ENCODE measurements at regions not wholly inside any gene's neighbourhood (a gene's known extent, or its start where the extent isn't known, plus 50 kb on each side); places are given as distances from the start of the nearest gene placed in this dataset.

GRCh38 chr2:134118279-134119116 is 135.4 kb upstream of the MGAT5 start:
- TF ChIP-seq, protein P1, sequence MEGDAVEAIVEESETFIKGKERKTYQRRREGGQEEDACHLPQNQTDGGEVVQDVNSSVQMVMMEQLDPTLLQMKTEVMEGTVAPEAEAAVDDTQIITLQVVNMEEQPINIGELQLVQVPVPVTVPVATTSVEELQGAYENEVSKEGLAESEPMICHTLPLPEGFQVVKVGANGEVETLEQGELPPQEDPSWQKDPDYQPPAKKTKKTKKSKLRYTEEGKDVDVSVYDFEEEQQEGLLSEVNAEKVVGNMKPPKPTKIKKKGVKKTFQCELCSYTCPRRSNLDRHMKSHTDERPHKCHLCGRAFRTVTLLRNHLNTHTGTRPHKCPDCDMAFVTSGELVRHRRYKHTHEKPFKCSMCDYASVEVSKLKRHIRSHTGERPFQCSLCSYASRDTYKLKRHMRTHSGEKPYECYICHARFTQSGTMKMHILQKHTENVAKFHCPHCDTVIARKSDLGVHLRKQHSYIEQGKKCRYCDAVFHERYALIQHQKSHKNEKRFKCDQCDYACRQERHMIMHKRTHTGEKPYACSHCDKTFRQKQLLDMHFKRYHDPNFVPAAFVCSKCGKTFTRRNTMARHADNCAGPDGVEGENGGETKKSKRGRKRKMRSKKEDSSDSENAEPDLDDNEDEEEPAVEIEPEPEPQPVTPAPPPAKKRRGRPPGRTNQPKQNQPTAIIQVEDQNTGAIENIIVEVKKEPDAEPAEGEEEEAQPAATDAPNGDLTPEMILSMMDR (IDR thresholded peaks at IDR 0.05; ENCODE audit: low read depth, low read length) = peak; percentile 91
- TF ChIP-seq EZH2phosphoT487 (IDR thresholded peaks at IDR 0.05; ENCODE audit: low read depth) = peak; percentile 86

Measured in OCI-LY3 (cell line).